Panc1 (cell line): ENCODE measurements at regions not wholly inside any gene's neighbourhood (a gene's known extent, or its start where the extent isn't known, plus 50 kb on each side); places are given as distances from the start of the nearest gene placed in this dataset.

ENCODE experiments used
- ATAC-seq: fragments of 200-7000 bp; cut with Tn5 transposase; 2 replicates; pipeline ENCODE4 v1.9.1; 2020; ENCODE audit warnings: mild to moderate bottlenecking, moderate library complexity
- BruUV-seq: library from RNA; stranded (reverse); fragments of 400-500 nt; replicated peaks from 2 replicates; lab custom pipeline; 2021; lab: Mats Ljungman, UMichigan
- CTCF ChIA-PET: fragments of 300-600 bp; sonication (Branson Sonifier 250); formaldehyde crosslinking; loops from one replicate; lab custom pipeline; 2022; ENCODE audit warnings: antibody characterized with exemption; lab: Charles Lee
- POLR2A ChIA-PET: fragments of 300-600 bp; sonication (Branson Sonifier 250); formaldehyde crosslinking; loops from one replicate; lab custom pipeline; 2022; ENCODE audit warnings: antibody characterized with exemption; lab: Charles Lee
- DNase-seq: peaks from one replicate; pipeline ENCODE4 v3.0.0-alpha.2; 2010; ENCODE audit warnings: low read depth, low spot score
- H3K27ac ChIP-seq: 2 replicates; pipeline ENCODE4 v1.5.1; 2011; ENCODE audit warnings: mild to moderate bottlenecking, low read length, inconsistent platforms
- H3K27me3 ChIP-seq: fragments of 200-500 bp; sonication (Bioruptor generic); 2 replicates; pipeline ENCODE4 v1.6.0; 2014; ENCODE audit warnings: low read length, inconsistent platforms; ENCODE audit not compliant: control insufficient read depth, insufficient read depth
- H3K36me3 ChIP-seq: fragments of 200-500 bp; sonication (Bioruptor generic); 2 replicates; pipeline ENCODE4 v1.5.1; 2014; ENCODE audit warnings: inconsistent platforms, mild to moderate bottlenecking, low read length, moderate library complexity; ENCODE audit not compliant: control insufficient read depth, insufficient read depth
- H3K4me1 ChIP-seq: 2 replicates; pipeline ENCODE4 v1.5.1; 2011; ENCODE audit warnings: inconsistent platforms, mild to moderate bottlenecking, low read length, moderate library complexity; ENCODE audit not compliant: control insufficient read depth, insufficient read depth
- H3K4me3 ChIP-seq, 2 experiments: 2 replicates each; pipeline ENCODE4 v1.5.1; 2011 to 2012; ENCODE audit warnings: low read depth in 2 of 2, low read length in 2 of 2, mild to moderate bottlenecking in 2 of 2, inconsistent platforms in 1 of 2, moderate library complexity in 1 of 2
- H3K9me3 ChIP-seq: fragments of 200-500 bp; sonication (Bioruptor generic); 2 replicates; pipeline ENCODE4 v1.5.1; 2014; ENCODE audit warnings: low read depth, mild to moderate bottlenecking, inconsistent platforms, low read length, moderate library complexity; ENCODE audit not compliant: control insufficient read depth, insufficient read depth
- POLR2AphosphoS5 ChIP-seq: IDR thresholded peaks from 2 replicates; pipeline ENCODE4 v1.6.1; 2012; ENCODE audit warnings: mild to moderate bottlenecking, low read depth, low read length, moderate library complexity
- SIN3A ChIP-seq: IDR thresholded peaks from 2 replicates; pipeline ENCODE4 v1.6.1; 2012; ENCODE audit warnings: low read depth, mild to moderate bottlenecking, low read length, moderate library complexity, borderline replicate concordance; ENCODE audit not compliant: insufficient read depth
- TCF7L2 ChIP-seq: IDR thresholded peaks from 2 replicates; pipeline ENCODE4 v1.6.1; 2011; ENCODE audit warnings: mild to moderate bottlenecking, low read depth, low read length, inconsistent platforms
- in situ Hi-C: cut with HindIII; loops from 2 replicates; pipeline ENCODE4 v1.10.0; 2016; ENCODE audit warnings: low sequenced_read_pairs, low pct_unique_long_range_greater_than_20kb
- intact Hi-C: fragments of 100-400 bp; cut with micrococcal nuclease; formaldehyde crosslinking; loops from one replicate; pipeline ENCODE4 v1.10.0; 2022; ENCODE audit not compliant: unreplicated experiment
- TF ChIP-seq, protein P1 (sequence below): fragments of 450-650 bp; IDR thresholded peaks from 2 replicates; pipeline ENCODE4 v1.5.1; 2017; ENCODE audit warnings: mild to moderate bottlenecking
- TF ChIP-seq, protein P2 (sequence below), 2 experiments: IDR thresholded peaks; 2 replicates each; pipeline ENCODE4 v1.6.1; 2011 to 2012; ENCODE audit warnings: low read depth in 2 of 2, control low read depth in 1 of 2, low read length in 1 of 2, mild to moderate bottlenecking in 1 of 2, moderate library complexity in 1 of 2; ENCODE audit not compliant: insufficient read depth in 1 of 2

DNA sequence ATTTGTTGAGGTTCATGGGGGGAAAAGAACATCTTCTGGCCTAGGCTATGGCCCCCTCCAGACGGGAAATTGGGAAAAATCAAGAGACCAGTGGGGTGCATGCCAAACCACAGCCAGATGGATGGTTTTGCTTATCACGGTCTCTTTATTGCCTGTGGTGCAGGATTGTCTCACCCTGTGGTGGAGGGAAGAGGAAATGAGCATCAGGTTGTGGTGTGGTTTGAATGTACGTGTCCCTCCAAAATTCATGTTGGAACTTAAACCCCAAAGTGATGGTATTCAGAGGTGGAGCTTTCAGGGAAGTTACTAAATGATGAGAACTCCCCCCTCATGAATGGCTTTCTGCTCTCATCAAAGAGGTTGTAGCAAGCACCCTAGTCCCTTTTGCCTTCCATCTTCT is 525.7 kb downstream of the NPHP4 start:
- ATAC-seq = no peak
- peaks cover 3% of the 10 kb centered on the region for H3K27me3 ChIP-seq

DNA sequence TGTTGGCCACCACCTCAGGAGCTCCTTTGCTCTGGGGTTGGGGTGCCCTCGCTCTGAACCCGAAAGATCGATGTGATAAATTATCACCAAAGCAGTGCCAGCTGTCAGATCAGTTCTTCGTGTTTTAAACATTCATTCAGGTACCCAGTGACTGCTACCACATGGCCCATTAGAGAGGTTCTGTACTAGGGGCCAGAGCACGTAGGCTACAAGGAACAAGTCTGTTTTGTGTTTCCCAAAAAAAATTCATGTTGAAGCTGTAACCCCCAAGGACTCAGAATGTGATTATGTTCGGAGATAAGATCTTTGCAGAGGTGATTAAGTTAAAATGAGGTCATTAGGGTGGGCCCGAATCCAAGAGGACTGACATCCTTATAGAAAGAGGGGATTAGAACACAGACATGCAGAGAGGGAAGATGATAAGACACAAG is 526.9 kb downstream of the NPHP4 start:
- Histone ChIP-seq H3K27me3 (peaks cover 2% of the 10 kb centered on the region), H3K27ac (no peak overlapping the region), H3K36me3 (no peaks in the 10 kb centered on the region), H3K9me3 (no peaks in the 10 kb centered on the region), H3K4me3 (no peak overlapping the region), H3K4me1 (no peaks in the 10 kb centered on the region)
- intact Hi-C loops = no loop called here
- no peak for ATAC-seq
- no peak for TF ChIP-seq POLR2AphosphoS5
- TF ChIP-seq, protein P1, sequence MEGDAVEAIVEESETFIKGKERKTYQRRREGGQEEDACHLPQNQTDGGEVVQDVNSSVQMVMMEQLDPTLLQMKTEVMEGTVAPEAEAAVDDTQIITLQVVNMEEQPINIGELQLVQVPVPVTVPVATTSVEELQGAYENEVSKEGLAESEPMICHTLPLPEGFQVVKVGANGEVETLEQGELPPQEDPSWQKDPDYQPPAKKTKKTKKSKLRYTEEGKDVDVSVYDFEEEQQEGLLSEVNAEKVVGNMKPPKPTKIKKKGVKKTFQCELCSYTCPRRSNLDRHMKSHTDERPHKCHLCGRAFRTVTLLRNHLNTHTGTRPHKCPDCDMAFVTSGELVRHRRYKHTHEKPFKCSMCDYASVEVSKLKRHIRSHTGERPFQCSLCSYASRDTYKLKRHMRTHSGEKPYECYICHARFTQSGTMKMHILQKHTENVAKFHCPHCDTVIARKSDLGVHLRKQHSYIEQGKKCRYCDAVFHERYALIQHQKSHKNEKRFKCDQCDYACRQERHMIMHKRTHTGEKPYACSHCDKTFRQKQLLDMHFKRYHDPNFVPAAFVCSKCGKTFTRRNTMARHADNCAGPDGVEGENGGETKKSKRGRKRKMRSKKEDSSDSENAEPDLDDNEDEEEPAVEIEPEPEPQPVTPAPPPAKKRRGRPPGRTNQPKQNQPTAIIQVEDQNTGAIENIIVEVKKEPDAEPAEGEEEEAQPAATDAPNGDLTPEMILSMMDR = no peak
- TF ChIP-seq, protein P2, sequence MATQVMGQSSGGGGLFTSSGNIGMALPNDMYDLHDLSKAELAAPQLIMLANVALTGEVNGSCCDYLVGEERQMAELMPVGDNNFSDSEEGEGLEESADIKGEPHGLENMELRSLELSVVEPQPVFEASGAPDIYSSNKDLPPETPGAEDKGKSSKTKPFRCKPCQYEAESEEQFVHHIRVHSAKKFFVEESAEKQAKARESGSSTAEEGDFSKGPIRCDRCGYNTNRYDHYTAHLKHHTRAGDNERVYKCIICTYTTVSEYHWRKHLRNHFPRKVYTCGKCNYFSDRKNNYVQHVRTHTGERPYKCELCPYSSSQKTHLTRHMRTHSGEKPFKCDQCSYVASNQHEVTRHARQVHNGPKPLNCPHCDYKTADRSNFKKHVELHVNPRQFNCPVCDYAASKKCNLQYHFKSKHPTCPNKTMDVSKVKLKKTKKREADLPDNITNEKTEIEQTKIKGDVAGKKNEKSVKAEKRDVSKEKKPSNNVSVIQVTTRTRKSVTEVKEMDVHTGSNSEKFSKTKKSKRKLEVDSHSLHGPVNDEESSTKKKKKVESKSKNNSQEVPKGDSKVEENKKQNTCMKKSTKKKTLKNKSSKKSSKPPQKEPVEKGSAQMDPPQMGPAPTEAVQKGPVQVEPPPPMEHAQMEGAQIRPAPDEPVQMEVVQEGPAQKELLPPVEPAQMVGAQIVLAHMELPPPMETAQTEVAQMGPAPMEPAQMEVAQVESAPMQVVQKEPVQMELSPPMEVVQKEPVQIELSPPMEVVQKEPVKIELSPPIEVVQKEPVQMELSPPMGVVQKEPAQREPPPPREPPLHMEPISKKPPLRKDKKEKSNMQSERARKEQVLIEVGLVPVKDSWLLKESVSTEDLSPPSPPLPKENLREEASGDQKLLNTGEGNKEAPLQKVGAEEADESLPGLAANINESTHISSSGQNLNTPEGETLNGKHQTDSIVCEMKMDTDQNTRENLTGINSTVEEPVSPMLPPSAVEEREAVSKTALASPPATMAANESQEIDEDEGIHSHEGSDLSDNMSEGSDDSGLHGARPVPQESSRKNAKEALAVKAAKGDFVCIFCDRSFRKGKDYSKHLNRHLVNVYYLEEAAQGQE (IDR thresholded peaks at IDR 0.05; ENCODE audit: insufficient read depth in 1 of 2, low read depth in 2 of 2, low read length in 1 of 2) = no peak
- no peak for TF ChIP-seq TCF7L2
- no peak for TF ChIP-seq SIN3A
- BruUV-seq = no TSS peak
- ChIA-PET CTCF (no interaction called here), POLR2A (no interaction called here)
- no peak for DNase-seq
- in situ Hi-C loops = no loop called here

More for the DNA sequence above, 525.7 kb downstream of the NPHP4 start:
- Histone ChIP-seq H3K4me3 (no peak overlapping the region), H3K4me1 (no peaks in the 10 kb centered on the region), H3K9me3 (no peaks in the 10 kb centered on the region), H3K27ac (no peak overlapping the region), H3K36me3 (no peaks in the 10 kb centered on the region)
- in situ Hi-C loops (no loop called here), intact Hi-C loops (no loop called here)
- DNase-seq = no peak
- POLR2A ChIA-PET = no interaction called here
- TF ChIP-seq, protein P1 = no peak
- TF ChIP-seq TCF7L2 (no peak), SIN3A (no peak), POLR2AphosphoS5 (no peak)
- TF ChIP-seq, protein P2 (IDR thresholded peaks at IDR 0.05; ENCODE audit: insufficient read depth in 1 of 2, low read depth in 2 of 2, low read length in 1 of 2) = no peak
- CTCF ChIA-PET = no interaction called here
- no TSS peak for BruUV-seq
